ENCODE measurements at regions not wholly inside any gene's neighbourhood (a gene's known extent, or its start where the extent isn't known, plus 50 kb on each side); places are given as distances from the start of the nearest gene placed in this dataset.

GRCh38 chr1:116268211-116268610 lies 104.8 kb upstream of the ATP1A1 start:
- TF ChIP-seq JUND (IDR thresholded peaks at IDR 0.05) (no peak), NRF1 (IDR thresholded peaks at IDR 0.05; ENCODE audit: low read depth, low read length) (no peak), MXI1 (IDR thresholded peaks at IDR 0.05; ENCODE audit: low read depth, low read length) (no peak), USF2 (IDR thresholded peaks at IDR 0.05; ENCODE audit: borderline replicate concordance, low read depth, low read length) (no peak), NFIC (IDR thresholded peaks at IDR 0.05; ENCODE audit: borderline replicate concordance) (no peak), EP300 (IDR thresholded peaks at IDR 0.05; ENCODE audit: borderline replicate concordance in 1 of 2, low read depth in 1 of 2, low read length in 1 of 2) (no peak), ELF1 (IDR thresholded peaks at IDR 0.05) (no peak), GATA2 (CRISPR knock-in tag; IDR thresholded peaks at IDR 0.05) (no peak), MEF2A (IDR thresholded peaks at IDR 0.05; ENCODE audit: borderline replicate concordance, low read depth) (no peak), FOXM1 (IDR thresholded peaks at IDR 0.05; ENCODE audit: low read depth) (no peak), PBX3 (IDR thresholded peaks at IDR 0.05) (no peak), USF1 (IDR thresholded peaks at IDR 0.05; ENCODE audit: borderline replicate concordance, low read depth) (no peak), SMC3 (IDR thresholded peaks at IDR 0.05; ENCODE audit: low read depth, low read length) (no peak), MAX (IDR thresholded peaks at IDR 0.05; ENCODE audit: low read depth) (no peak), TCF12 (IDR thresholded peaks at IDR 0.05) (no peak), REST (IDR thresholded peaks at IDR 0.05; ENCODE audit: low read depth, low read length) (no peak)
- no peak overlapping the region for H3K4me2 ChIP-seq
- H3K4me3 ChIP-seq (ENCODE audit: low read depth in 2 of 2, low read length in 1 of 2): no peak overlapping the region
- H3K9me3 ChIP-seq: no peaks in the 10 kb centered on the region
- H3K27me3 ChIP-seq (ENCODE audit: insufficient read depth): no peaks in the 10 kb centered on the region
- peaks cover 0 to 13% of the 10 kb centered on the region in 2 experiments; a peak in 2 of 4 replicates for H3K4me1 ChIP-seq (ENCODE audit: control insufficient read depth in 1 of 2, insufficient read depth in 2 of 2, low read depth in 1 of 2, low read length in 1 of 2)
- no peak overlapping the region for H3K27ac ChIP-seq (ENCODE audit: low read depth in 2 of 2, low read length in 1 of 2)
- ChIA-PET CTCF (interaction anchor here (0.6 to 0.9 kb wide), 3 partner anchors 43 to 117 kb away, joined by 3 read pairs; no protein-coding TSS in a partner anchor), POLR2A (no interaction called here)
- no peak overlapping the region for H3K9ac ChIP-seq
- H3F3A ChIP-seq (replicated peaks; ENCODE audit: insufficient read depth): no peaks in the 10 kb centered on the region
- DNase-seq: no peak
- H2AFZ ChIP-seq (ENCODE audit: low read depth): no peak overlapping the region
- no peaks in the 10 kb centered on the region for H4K20me1 ChIP-seq (ENCODE audit: insufficient read depth)
- 39% methylated on average over 2 of the region's 2 CpGs for WGBS (ENCODE audit: low lambda C conversion rate)
- no peaks in the 10 kb centered on the region for H3K79me2 ChIP-seq (ENCODE audit: insufficient read depth)
- no peaks in the 10 kb centered on the region for H3K9me2 ChIP-seq
- H3K36me3 ChIP-seq (replicated peaks in 1 of 2; ENCODE audit: control insufficient read depth in 1 of 2, insufficient read depth in 2 of 2, low read length in 1 of 2): no peaks in the 10 kb centered on the region

All from SK-N-SH (cell line).